ENCODE measurements at regions not wholly inside any gene's neighbourhood (a gene's known extent, or its start where the extent isn't known, plus 50 kb on each side); places are given as distances from the start of the nearest gene placed in this dataset.

- TF ChIP-seq POLR2AphosphoS5 (IDR thresholded peaks at IDR 0.05; ENCODE audit: low read depth, low read length) = no peak
- no peak for TF ChIP-seq CTCF (IDR thresholded peaks at IDR 0.05)
- TF ChIP-seq TCF7L2 (IDR thresholded peaks at IDR 0.05; ENCODE audit: low read depth, low read length) = no peak
- TF ChIP-seq, protein P1, sequence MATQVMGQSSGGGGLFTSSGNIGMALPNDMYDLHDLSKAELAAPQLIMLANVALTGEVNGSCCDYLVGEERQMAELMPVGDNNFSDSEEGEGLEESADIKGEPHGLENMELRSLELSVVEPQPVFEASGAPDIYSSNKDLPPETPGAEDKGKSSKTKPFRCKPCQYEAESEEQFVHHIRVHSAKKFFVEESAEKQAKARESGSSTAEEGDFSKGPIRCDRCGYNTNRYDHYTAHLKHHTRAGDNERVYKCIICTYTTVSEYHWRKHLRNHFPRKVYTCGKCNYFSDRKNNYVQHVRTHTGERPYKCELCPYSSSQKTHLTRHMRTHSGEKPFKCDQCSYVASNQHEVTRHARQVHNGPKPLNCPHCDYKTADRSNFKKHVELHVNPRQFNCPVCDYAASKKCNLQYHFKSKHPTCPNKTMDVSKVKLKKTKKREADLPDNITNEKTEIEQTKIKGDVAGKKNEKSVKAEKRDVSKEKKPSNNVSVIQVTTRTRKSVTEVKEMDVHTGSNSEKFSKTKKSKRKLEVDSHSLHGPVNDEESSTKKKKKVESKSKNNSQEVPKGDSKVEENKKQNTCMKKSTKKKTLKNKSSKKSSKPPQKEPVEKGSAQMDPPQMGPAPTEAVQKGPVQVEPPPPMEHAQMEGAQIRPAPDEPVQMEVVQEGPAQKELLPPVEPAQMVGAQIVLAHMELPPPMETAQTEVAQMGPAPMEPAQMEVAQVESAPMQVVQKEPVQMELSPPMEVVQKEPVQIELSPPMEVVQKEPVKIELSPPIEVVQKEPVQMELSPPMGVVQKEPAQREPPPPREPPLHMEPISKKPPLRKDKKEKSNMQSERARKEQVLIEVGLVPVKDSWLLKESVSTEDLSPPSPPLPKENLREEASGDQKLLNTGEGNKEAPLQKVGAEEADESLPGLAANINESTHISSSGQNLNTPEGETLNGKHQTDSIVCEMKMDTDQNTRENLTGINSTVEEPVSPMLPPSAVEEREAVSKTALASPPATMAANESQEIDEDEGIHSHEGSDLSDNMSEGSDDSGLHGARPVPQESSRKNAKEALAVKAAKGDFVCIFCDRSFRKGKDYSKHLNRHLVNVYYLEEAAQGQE (IDR thresholded peaks at IDR 0.05; ENCODE audit: insufficient read depth in 1 of 2, low read depth in 2 of 2, low read length in 1 of 2) = no peak
- TF ChIP-seq SIN3A (IDR thresholded peaks at IDR 0.05; ENCODE audit: borderline replicate concordance, insufficient read depth, low read depth, low read length) = no peak
Measured at GRCh38 chr19:33866696-33867095, 70.0 kb downstream of the KCTD15 start.
